CD14-positive monocyte (primary cell): ENCODE measurements at regions not wholly inside any gene's neighbourhood (a gene's known extent, or its start where the extent isn't known, plus 50 kb on each side); places are given as distances from the start of the nearest gene placed in this dataset.

Experiments
- DNase-seq, 3 donors: peaks; one replicate each; pipeline ENCODE4 v3.0.0-alpha.2; 2011 to 2022
- H2AFZ ChIP-seq: 2 replicates; pipeline ENCODE4 v1.6.0; 2012; ENCODE audit warnings: mild to moderate bottlenecking, low read depth, low read length, inconsistent platforms; ENCODE audit not compliant: insufficient read depth, poor library complexity, severe bottlenecking
- H3K27ac ChIP-seq, 2 donors: 1 replicate in 1 of 2; 2 replicates in 1 of 2; pipeline ENCODE4 v1.5.1; 2012 to 2013; ENCODE audit warnings: low read length in 2 of 2, control low read depth in 1 of 2, inconsistent platforms in 1 of 2, low read depth in 1 of 2, mild to moderate bottlenecking in 1 of 2
- H3K27me3 ChIP-seq, 2 donors: one replicate each; pipeline versions ENCODE4 v1.6.0 to v1.6.1; 2011 to 2013; ENCODE audit warnings: low read length in 2 of 2; ENCODE audit not compliant: control insufficient read depth in 2 of 2, insufficient read depth in 2 of 2
- H3K36me3 ChIP-seq, 2 donors: replicated peaks in 1 of 2; 1 replicate in 1 of 2; 2 replicates in 1 of 2; pipeline versions ENCODE4 v1.5.1 to v1.6.1; 2012 to 2013; ENCODE audit warnings: low read length in 2 of 2, control low read depth in 1 of 2, inconsistent platforms in 1 of 2, mild to moderate bottlenecking in 1 of 2; ENCODE audit not compliant: insufficient read depth in 2 of 2, control insufficient read depth in 1 of 2
- H3K4me1 ChIP-seq, 2 donors: 1 replicate in 1 of 2; 2 replicates in 1 of 2; pipeline versions ENCODE4 v1.5.1 to v1.6.1; 2012 to 2013; ENCODE audit warnings: low read length in 2 of 2, control low read depth in 1 of 2, inconsistent platforms in 1 of 2, mild to moderate bottlenecking in 1 of 2, moderate library complexity in 1 of 2; ENCODE audit not compliant: insufficient read depth in 2 of 2, control insufficient read depth in 1 of 2
- H3K4me2 ChIP-seq: replicated peaks from 2 replicates; pipeline ENCODE3; 2012; ENCODE audit warnings: low read length, moderate library complexity, mild to moderate bottlenecking; ENCODE audit not compliant: poor library complexity, severe bottlenecking; ENCODE audit errors: extremely low read depth
- H3K4me3 ChIP-seq, 3 experiments: fragments of 200-600 bp in 1 of 3; sonication (generic) in 1 of 3; replicated peaks in 1 of 3; 1 replicate in 2 of 3; 2 replicates in 1 of 3; pipeline ENCODE4 v1.5.1; 2011 to 2013; ENCODE audit warnings: low read length in 3 of 3, mild to moderate bottlenecking in 3 of 3, control low read depth in 2 of 3, low read depth in 2 of 3, inconsistent platforms in 1 of 3, moderate library complexity in 1 of 3
- H3K79me2 ChIP-seq: 2 replicates; pipeline ENCODE4 v1.6.0; 2012; ENCODE audit warnings: mild to moderate bottlenecking, control low read depth, inconsistent platforms, low read length, moderate library complexity; ENCODE audit not compliant: insufficient read depth
- H3K9ac ChIP-seq: 2 replicates; pipeline ENCODE4 v1.6.0; 2017; ENCODE audit warnings: low read length, mild to moderate bottlenecking; ENCODE audit not compliant: insufficient read depth, poor library complexity, severe bottlenecking
- H3K9me3 ChIP-seq, 2 donors: replicated peaks in 1 of 2; 1 replicate in 1 of 2; 2 replicates in 1 of 2; pipeline versions ENCODE4 v1.5.1 to v1.6.1; 2012 to 2013; ENCODE audit warnings: low read length in 2 of 2, control low read depth in 1 of 2; ENCODE audit not compliant: control insufficient read depth in 1 of 2, insufficient read depth in 1 of 2
- H4K20me1 ChIP-seq: 2 replicates; pipeline ENCODE4 v1.6.0; 2012; ENCODE audit warnings: mild to moderate bottlenecking, low read length, control low read depth, moderate library complexity; ENCODE audit not compliant: insufficient read depth
- H3K27ac Mint-ChIP-seq, 7 donors: one replicate each; pipeline ENCODE4 v1.8.0; 2020; ENCODE audit warnings: mild to moderate bottlenecking in 7 of 7, mixed read lengths in 7 of 7, moderate library complexity in 6 of 7, inconsistent platforms in 2 of 7
- H3K27me3 Mint-ChIP-seq, 3 donors: one replicate each; pipeline ENCODE4 v1.8.0; 2021 to 2022; ENCODE audit warnings: low read depth in 3 of 3, mild to moderate bottlenecking in 3 of 3, mixed read lengths in 3 of 3, moderate library complexity in 3 of 3, inconsistent platforms in 1 of 3
- H3K36me3 Mint-ChIP-seq, 2 donors: one replicate each; pipeline ENCODE4 v1.8.0; 2020; ENCODE audit warnings: mixed read lengths in 2 of 2, inconsistent platforms in 1 of 2, mild to moderate bottlenecking in 1 of 2
- H3K4me1 Mint-ChIP-seq: one replicate; pipeline ENCODE4 v1.8.0; 2020; ENCODE audit warnings: mild to moderate bottlenecking, mixed read lengths
- H3K4me3 Mint-ChIP-seq, 2 donors: one replicate each; pipeline ENCODE4 v1.8.0; 2020; ENCODE audit warnings: mild to moderate bottlenecking in 2 of 2, mixed read lengths in 2 of 2, moderate library complexity in 1 of 2
- H3K9me3 Mint-ChIP-seq, 7 donors: one replicate each; pipeline ENCODE4 v1.8.0; 2020 to 2022; ENCODE audit warnings: mixed read lengths in 7 of 7, mild to moderate bottlenecking in 6 of 7, moderate library complexity in 6 of 7, inconsistent platforms in 2 of 7
- CTCF ChIP-seq: fragments of 200-600 bp; IDR thresholded peaks from one replicate; pipeline ENCODE4 v1.8.0; 2022; ENCODE audit warnings: antibody characterized with exemption, mild to moderate bottlenecking
- WGBS: methylation state at CpG from one replicate; pipeline ENCODE4 v1.1.5; 2013; ENCODE audit warnings: missing lambda C conversion rate; ENCODE audit not compliant: insufficient coverage; 5-methylcytosine and 5-hydroxymethylcytosine counted together
- intact Hi-C, 2 donors: fragments of 100-400 bp; cut with micrococcal nuclease; formaldehyde crosslinking; loops; one replicate each; pipeline versions ENCODE4 v1.15.0 to v1.15.1; 2023

DNA sequence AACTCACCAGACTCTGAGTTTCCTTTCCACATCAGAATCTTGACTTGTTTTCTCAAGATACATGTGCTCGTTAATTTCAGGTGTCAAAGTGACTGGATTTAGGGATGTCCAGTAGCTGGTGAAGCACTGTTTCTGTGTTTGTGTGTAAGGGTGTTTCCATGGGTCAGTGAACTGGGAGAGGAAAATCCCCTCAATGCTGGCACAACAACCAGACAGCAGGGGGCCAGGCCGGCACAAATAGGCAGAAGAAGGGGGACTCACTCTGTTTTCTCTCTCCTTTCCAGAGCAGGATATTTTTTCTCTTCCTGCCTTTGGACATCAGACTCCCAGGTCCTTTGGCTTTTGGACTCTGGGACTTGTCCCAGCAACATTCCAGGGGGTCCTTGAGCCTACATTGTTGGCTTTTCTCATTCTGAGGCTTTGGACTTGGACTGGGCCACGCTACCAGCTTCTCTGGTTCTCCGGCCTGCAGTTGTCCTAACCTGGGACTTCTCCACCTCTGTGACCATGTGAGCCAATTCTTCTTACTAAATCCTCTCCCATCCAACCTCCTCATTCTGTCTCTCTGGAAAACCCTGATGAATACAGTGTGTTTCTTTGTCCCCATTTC is 144.0 kb downstream of the CAAP1 start:
- H3K4me2 ChIP-seq: no peak overlapping the region
- no peak for TF ChIP-seq CTCF
- no peaks in the 10 kb centered on the region for H3K4me1 Mint-ChIP-seq
- H3K4me3 Mint-ChIP-seq: no peak overlapping the region
- 100% methylated on average over 3 of the region's 4 CpGs for WGBS
- no peaks in the 10 kb centered on the region for H3K9me3 ChIP-seq
- no peaks in the 10 kb centered on the region for H3K79me2 ChIP-seq
- H3K4me3 ChIP-seq: no peak overlapping the region
- no peak for DNase-seq
- no peaks in the 10 kb centered on the region for H3K4me1 ChIP-seq
- H3K27ac ChIP-seq: no peak overlapping the region
- peaks cover 0 to 3% (median 0%) of the 10 kb centered on the region in 3 donors for H3K27me3 Mint-ChIP-seq
- no peaks in the 10 kb centered on the region for H3K27me3 ChIP-seq
- no peaks in the 10 kb centered on the region for H3K36me3 ChIP-seq
- intact Hi-C loops: loop anchor here (10.0 kb wide), 1 partner anchor 226 kb away; no protein-coding TSS in a partner anchor
- no peak overlapping the region for H2AFZ ChIP-seq
- no peaks in the 10 kb centered on the region for H4K20me1 ChIP-seq
- H3K36me3 Mint-ChIP-seq: no peaks in the 10 kb centered on the region
- no peak overlapping the region for H3K27ac Mint-ChIP-seq
- peaks cover 0 to 2% (median 0%) of the 10 kb centered on the region in 7 donors for H3K9me3 Mint-ChIP-seq
- H3K9ac ChIP-seq: no peak overlapping the region

- DNase-seq: no peak
- no peak overlapping the region for H3K4me2 ChIP-seq
- no peaks in the 10 kb centered on the region for H3K36me3 ChIP-seq
- no peaks in the 10 kb centered on the region for H4K20me1 ChIP-seq
- H3K27me3 ChIP-seq: no peaks in the 10 kb centered on the region
- no peaks in the 10 kb centered on the region for H3K4me1 ChIP-seq
- H3K27ac ChIP-seq: no peak overlapping the region
- no peak overlapping the region for H3K4me3 ChIP-seq
- no peak overlapping the region for H3K27ac Mint-ChIP-seq
- H3K9me3 Mint-ChIP-seq: peaks cover 0 to 2% (median 0%) of the 10 kb centered on the region in 7 donors
- H3K27me3 Mint-ChIP-seq: peaks cover 0 to 3% (median 0%) of the 10 kb centered on the region in 3 donors
- no peaks in the 10 kb centered on the region for H3K79me2 ChIP-seq
- intact Hi-C loops: loop anchor here (10.0 kb wide), 1 partner anchor 227 kb away; no protein-coding TSS in a partner anchor
- no peak overlapping the region for H2AFZ ChIP-seq
- no peaks in the 10 kb centered on the region for H3K4me1 Mint-ChIP-seq
- no peak for TF ChIP-seq CTCF
- no CpG with 5 or more reads among the region's 4 CpGs for WGBS
- no peak overlapping the region for H3K4me3 Mint-ChIP-seq
- H3K9me3 ChIP-seq: no peaks in the 10 kb centered on the region
- no peak overlapping the region for H3K9ac ChIP-seq
- H3K36me3 Mint-ChIP-seq: no peaks in the 10 kb centered on the region
Observed at GRCh38 chr9:26747611-26748010, 145.0 kb downstream of the CAAP1 start.
